Medulla oblongata (tissue), 1 donor: ENCODE measurements at regions not wholly inside any gene's neighbourhood (a gene's known extent, or its start where the extent isn't known, plus 50 kb on each side); places are given as distances from the start of the nearest gene placed in this dataset.
A peak's percentile ranks its signal among the peaks of the same experiment; 100 is the strongest.
"Not testable (repeated sequence)": the region's sequence is repeated elsewhere in the genome, so short reads cannot be mapped to it uniquely, and the experiment has no call there.

ENCODE experiments used
- DNase-seq: peaks from one replicate; pipeline ENCODE4 v3.0.0-alpha.2; 2015; ENCODE audit errors: extremely low spot score

- DNase-seq, result no peak
Measured at GRCh38 chr12:124706363-124706762, 139.0 kb upstream of the NCOR2 start.

- no peak for DNase-seq
Measured at GRCh38 chr12:124705545-124706138, 138.2 kb upstream of the NCOR2 start.

GRCh38 chr12:124704619-124705018 is 137.2 kb upstream of the NCOR2 start:
- DNase-seq, result no peak

- DNase-seq, result no peak
Measured at GRCh38 chr12:124703856-124704255, 136.4 kb upstream of the NCOR2 start.

- no peak for DNase-seq
Measured at GRCh38 chr12:124702736-124703135, 135.3 kb upstream of the NCOR2 start.

- no peak for DNase-seq
Measured at GRCh38 chr12:124700810-124701592, 133.6 kb upstream of the NCOR2 start.

- no peak for DNase-seq
Measured at GRCh38 chr12:124699909-124700308, 132.5 kb upstream of the NCOR2 start.

- DNase-seq, result no peak
Measured at GRCh38 chr12:124698998-124699305, 131.5 kb upstream of the NCOR2 start.

- DNase-seq, result peak; percentile 85
Measured at GRCh38 chr12:124698211-124698997, 131.0 kb upstream of the NCOR2 start.

GRCh38 chr12:124697722-124698121 is 130.3 kb upstream of the NCOR2 start:
- DNase-seq, result not testable (repeated sequence)

- DNase-seq, result no peak
Measured at GRCh38 chr12:124696693-124697476, 129.5 kb upstream of the NCOR2 start.

GRCh38 chr12:124695861-124696260 is 128.4 kb upstream of the NCOR2 start:
- DNase-seq, result no peak

GRCh38 chr12:124694846-124695497 is 127.6 kb upstream of the NCOR2 start:
- no peak for DNase-seq

GRCh38 chr12:124694250-124694649 is 126.8 kb upstream of the NCOR2 start:
- no peak for DNase-seq

- no peak for DNase-seq
Measured at GRCh38 chr12:124693111-124693723, 125.8 kb upstream of the NCOR2 start.

- no peak for DNase-seq
Measured at GRCh38 chr12:124692443-124692842, 125.0 kb upstream of the NCOR2 start.

- DNase-seq, result no peak
Measured at GRCh38 chr12:124691429-124691828, 124.0 kb upstream of the NCOR2 start.

- no peak for DNase-seq
Measured at GRCh38 chr12:124689631-124690030, 122.2 kb upstream of the NCOR2 start.

- no peak for DNase-seq
Measured at GRCh38 chr12:124688356-124688992, 121.1 kb upstream of the NCOR2 start.

- peak; percentile 79 for DNase-seq
Measured at GRCh38 chr12:124687917-124688316, 120.5 kb upstream of the NCOR2 start.
